Stimulated activated CD4-positive, alpha-beta T cell treated with anti-CD3 and anti-CD28 coated beads, Interleukin-12 subunit alpha, Interleukin-12 subunit beta, amount 100 ng/mL, for 24 hours (primary cell): ENCODE measurements at regions not wholly inside any gene's neighbourhood (a gene's known extent, or its start where the extent isn't known, plus 50 kb on each side); places are given as distances from the start of the nearest gene placed in this dataset.
"Not testable (repeated sequence)": the region's sequence is repeated elsewhere in the genome, so short reads cannot be mapped to it uniquely, and the experiment has no call there.

Experiments used
- DNase-seq, 2 experiments: peaks; one replicate each; pipeline ENCODE4 v3.0.0-alpha.2; 2020; ENCODE audit warnings: low read depth in 2 of 2

GRCh38 chr19:28569132-28570131 lies 643.5 kb downstream of the UQCRFS1 start:
- no peak for DNase-seq

DNA sequence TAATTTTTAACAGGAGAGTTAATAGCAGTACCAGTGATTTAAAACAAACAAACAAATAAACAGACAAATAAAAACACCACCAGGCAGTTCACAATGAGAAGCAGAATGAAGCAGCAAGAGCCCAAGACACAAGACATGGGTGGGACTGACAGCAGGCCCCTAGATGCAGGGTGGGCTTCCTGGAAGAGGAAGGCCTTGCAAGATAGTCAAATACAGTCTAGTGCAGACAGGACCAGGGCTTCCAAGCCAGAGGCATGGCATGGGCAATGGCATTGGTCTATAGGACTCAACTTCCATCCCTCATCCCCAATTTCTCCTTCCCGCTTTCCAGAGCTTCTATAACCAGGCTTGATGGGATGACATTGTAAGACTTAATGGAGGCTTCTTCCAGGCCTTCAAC lies 645.1 kb downstream of the UQCRFS1 start:
- no peak for DNase-seq

GRCh38 chr19:28563964-28564921 lies 648.7 kb downstream of the UQCRFS1 start:
- DNase-seq, result no peak

DNA sequence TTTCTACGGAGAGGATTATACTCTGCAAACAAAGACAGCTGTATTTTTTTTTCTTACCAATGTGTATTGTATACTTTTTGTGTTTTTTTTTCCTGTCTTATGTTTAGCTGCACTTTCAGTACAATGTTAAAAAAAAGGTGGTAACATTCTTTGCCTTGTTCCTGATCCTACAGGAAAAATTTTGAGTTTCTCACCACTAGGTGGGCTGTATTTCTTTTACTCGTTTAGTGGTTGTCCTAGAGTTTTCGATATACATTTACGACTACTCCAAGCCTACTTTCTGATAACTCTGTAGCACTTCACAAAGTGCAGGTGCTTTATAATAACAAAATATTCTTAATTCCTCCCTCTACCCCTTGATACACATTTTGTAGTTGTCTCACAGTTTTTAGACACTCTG lies 652.2 kb downstream of the UQCRFS1 start:
- no peak for DNase-seq

DNA sequence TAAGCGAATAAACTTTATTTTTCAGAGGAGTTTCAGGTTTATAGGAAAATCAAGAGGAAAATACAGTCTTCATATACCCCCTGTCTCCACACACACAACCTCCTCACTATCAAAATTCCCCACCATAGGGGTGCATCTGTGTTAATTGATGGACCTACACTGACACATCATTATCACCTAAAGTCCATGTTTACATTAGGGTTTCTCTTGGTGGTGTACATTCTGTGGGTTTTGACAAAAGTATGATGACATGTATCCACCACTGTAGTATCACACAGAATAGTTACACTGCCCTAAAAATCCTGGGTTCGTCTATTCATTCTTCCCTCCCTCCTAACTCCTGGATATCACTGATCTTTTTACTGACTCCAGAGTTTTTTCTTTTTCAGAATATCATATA lies 654.2 kb downstream of the UQCRFS1 start:
- DNase-seq, result no peak

DNA sequence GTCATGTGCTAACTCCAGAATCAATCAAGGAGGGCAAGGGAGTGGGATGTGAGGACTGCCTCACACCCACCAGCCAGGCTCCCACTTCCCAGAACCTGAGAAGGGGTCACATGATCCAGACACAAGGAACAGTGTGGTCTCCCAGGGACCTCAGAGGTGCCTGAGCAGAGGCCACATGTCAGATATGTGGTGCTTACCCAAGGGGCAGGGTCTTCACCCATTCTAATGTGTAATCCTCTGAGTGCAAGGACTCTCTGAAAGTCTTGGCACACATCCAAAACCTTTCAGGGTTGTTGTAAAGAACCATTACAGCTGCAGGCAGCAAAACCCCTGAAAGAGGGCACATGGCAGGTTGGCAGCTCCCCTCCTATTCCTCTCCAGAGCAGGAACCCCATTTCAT lies 656.6 kb downstream of the UQCRFS1 start:
- DNase-seq, result no peak

GRCh38 chr19:28555317-28555716 lies 657.6 kb downstream of the UQCRFS1 start:
- no peak for DNase-seq

- DNase-seq, result no peak
Measured at GRCh38 chr19:28554321-28555091, 658.4 kb downstream of the UQCRFS1 start.

GRCh38 chr19:28553764-28554163 lies 659.2 kb downstream of the UQCRFS1 start:
- DNase-seq, result no peak

GRCh38 chr19:28553005-28553404 lies 659.9 kb downstream of the UQCRFS1 start:
- no peak for DNase-seq

GRCh38 chr19:28549680-28550277 lies 663.2 kb downstream of the UQCRFS1 start:
- no peak for DNase-seq

- DNase-seq, result no peak
Measured at GRCh38 chr19:28546148-28546685, 666.7 kb downstream of the UQCRFS1 start.

DNA sequence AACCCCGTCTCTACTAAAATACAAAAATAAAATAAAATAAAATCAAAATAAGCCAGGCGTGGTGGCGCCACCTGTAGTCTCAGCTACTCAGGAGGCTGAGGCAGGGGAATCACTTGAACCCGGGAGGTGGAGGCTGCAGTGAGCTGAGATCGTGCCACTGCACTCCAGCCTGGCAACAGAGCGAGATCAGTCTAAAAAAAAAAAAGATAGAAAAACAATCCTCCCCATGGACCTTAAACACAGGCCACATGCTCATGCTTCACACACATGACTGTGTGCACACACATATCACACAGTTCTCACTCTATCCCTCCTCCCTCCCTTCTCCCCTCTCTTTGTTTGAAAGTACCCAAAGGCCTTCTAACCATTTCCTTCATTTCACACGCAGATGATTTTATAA lies 667.6 kb downstream of the UQCRFS1 start:
- DNase-seq, result not testable (repeated sequence)

GRCh38 chr19:28544451-28545261 lies 668.3 kb downstream of the UQCRFS1 start:
- DNase-seq, result no peak

- no peak for DNase-seq
Measured at GRCh38 chr19:28543244-28543776, 669.6 kb downstream of the UQCRFS1 start.

- DNase-seq, result no peak
Measured at GRCh38 chr19:28542394-28543243, 670.3 kb downstream of the UQCRFS1 start.

GRCh38 chr19:28541602-28542393 lies 671.2 kb downstream of the UQCRFS1 start:
- no peak for DNase-seq

DNA sequence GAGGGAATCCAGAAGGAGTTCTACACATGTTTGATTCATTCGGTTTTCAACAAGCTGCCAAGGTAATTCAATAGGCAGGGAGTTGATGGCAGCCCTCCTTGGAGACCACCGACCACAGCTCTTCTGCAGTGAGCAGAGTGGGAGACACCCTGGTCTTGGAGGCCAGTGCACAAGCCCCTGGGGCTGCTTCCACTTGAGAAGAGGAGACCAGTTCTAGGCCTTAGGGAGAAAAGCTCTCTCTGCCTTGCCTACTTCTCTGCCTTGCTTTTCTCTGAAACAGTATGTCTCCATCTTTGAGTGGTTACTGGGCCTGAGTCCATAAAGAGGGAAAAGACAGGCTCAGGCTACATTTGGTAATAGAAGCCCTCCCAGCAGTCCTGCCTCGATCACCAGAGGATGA lies 671.9 kb downstream of the UQCRFS1 start:
- no peak for DNase-seq
